Eye (tissue), 1 donor: ENCODE measurements at regions not wholly inside any gene's neighbourhood (a gene's known extent, or its start where the extent isn't known, plus 50 kb on each side); places are given as distances from the start of the nearest gene placed in this dataset.

Experiments
- DNase-seq: peaks from one replicate; pipeline ENCODE4 v3.0.0-alpha.2; 2015

- no peak for DNase-seq
Observed at GRCh38 chr2:238963161-238963970, 115.5 kb downstream of the TWIST2 start.

- no peak for DNase-seq
Observed at GRCh38 chr2:238963971-238964328, 116.1 kb downstream of the TWIST2 start.

- DNase-seq, result no peak
Observed at GRCh38 chr2:238964544-238965067, 116.7 kb downstream of the TWIST2 start.

GRCh38 chr2:238965371-238966071, 117.6 kb downstream of the TWIST2 start:
- DNase-seq, result no peak

DNA sequence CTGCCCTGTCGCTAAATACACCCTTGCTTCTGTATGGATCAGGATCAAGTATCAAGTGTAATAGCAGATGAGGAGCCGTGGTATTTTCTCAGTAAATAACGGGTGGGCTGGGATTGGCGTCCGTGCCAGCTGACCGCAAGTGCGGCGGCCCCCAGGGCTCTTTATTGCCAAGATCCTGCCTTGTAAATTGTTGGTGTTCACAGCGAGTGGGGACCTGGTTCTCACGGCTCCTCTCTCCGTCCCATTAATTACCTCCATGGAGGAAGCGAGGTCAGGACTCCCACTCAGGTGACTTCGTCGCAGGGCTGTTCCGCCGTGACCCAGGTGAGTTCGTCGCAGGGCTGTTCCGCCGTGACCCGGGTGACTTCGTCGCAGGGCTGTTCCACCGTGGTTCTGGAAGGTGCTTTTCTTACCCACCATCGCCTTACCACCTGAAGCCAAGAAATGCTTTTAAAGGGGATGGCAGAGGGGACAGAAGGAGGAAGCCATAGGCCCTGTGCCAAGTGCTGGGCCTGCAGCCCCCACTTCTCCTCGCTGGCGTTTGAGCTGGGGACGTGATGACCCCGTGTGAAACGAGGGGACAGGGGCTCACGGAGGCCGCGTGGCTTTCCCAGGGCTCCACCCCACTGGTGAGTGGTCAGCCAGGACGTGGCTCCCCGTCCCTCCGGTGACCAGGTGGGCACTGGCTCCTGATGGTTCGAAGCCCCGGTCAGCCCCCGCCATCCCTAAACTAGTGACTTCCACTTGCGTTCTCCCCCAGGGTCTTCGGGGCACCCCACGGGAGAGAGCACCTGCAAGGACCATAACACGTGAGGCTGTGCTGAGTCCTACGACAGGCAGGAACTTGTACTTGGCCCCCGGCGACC, 118.4 kb downstream of the TWIST2 start:
- DNase-seq, result no peak

DNA sequence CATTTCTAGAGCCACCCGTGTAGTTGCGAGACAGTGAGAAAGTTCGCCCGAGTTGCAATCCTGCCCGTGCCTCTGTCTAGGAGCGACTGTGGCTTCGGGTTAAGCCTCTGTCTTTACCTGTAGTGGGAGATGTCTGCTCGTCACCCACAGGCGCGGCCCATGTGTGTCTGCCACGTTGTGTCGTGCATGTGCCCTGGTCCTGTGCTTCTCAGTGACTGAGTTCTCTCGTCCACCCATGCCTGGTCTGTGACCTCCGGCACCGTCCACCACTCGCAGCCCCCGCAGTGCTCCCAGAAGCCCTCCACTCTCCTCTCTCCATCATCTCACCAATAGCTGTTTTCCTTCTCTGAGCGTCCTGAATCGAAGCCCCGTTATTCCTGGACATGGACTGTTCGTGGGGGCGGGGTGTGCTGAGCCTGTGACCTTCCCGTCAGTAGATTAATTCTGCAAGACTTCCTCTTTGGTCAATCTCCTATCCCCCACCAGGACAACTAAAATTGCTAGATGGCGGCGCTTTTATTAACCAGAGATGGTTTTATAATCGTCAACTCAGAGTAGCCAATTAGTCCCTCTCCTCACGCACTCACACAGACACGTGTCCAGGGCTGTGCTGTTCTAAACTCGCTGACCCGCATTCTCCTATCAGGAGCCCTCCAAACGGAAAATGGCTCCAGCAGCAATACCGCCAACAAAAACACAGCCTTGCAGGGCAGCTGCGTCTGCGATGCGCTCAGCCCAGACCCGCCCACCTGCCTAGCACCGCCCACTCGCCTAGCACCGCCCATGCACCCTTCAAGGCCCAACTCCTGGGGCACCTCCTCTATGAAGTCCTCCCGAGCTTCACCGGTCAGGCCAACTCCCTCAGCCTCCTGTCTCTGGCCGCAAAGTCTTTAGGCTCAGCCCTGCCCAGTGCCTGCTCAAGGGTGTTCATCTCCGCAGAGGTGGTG, 119.4 kb downstream of the TWIST2 start:
- no peak for DNase-seq

GRCh38 chr2:238967978-238968360, 120.1 kb downstream of the TWIST2 start:
- DNase-seq, result no peak

- no peak for DNase-seq
Observed at GRCh38 chr2:238968616-238969384, 120.9 kb downstream of the TWIST2 start.

DNA sequence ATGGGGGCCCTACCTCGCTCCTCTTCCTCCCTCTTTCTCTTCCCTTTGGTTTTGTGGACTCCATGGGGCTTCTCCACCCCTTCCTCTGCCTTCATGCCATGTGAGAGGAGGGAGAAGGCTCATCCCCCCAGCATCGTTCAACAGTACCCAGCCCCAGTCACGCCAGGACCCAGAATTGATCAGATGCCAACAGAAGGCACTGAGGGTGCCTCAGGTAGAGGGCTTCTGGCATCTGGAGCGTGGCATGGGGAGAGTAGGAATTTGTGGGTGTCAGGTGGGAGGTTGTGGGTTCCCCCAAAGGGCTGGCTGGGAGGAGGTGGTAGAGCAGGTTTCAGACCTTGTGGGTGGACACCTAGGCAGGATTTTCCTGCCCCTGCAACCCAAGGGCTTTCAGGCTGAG, 122.0 kb downstream of the TWIST2 start:
- no peak for DNase-seq

GRCh38 chr2:238970553-238971081, 122.7 kb downstream of the TWIST2 start:
- DNase-seq, result peak; percentile 84

DNA sequence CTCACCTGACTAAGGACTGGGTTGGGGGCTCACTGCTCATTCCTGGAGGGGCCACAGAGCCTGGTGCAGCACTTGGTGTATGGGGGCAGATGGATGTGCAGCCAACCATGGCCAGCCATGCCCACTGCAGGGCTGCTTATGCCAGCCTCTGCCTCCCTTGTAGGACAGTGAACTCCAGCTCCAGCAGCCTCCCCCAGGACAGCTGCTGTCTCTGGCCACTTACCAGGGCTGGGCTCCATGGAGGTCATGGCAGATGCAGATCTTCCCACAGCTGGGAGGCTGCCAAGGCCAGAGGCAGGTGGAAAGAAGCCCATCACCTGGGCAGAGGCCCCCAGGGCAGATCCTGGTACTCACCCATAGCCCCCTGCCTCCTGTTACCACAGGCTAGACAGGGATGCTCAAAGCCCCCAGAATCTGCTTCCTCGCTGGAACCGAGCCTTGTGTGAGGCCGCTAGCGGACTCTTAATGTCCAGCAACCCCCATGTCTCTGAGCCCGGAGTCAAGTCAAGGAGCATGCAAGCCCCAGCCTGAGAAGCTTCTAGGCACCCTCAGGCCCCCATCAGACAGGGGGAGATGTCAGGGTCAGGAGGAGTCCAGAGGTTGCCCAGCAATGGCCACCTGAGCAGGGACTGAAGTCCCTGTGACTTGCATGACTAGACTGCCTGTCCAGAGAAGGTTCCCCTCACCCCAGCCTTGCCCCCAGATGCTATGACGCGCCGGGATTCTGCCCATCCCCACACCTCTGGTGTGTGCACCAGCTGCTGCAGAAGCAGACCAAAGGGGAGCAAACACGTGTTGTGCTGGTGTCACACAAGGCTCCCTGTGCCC, 123.6 kb downstream of the TWIST2 start:
- no peak for DNase-seq

GRCh38 chr2:238972146-238972445, 124.2 kb downstream of the TWIST2 start:
- DNase-seq, result no peak

GRCh38 chr2:238973038-238973739, 125.3 kb downstream of the TWIST2 start:
- no peak for DNase-seq

DNA sequence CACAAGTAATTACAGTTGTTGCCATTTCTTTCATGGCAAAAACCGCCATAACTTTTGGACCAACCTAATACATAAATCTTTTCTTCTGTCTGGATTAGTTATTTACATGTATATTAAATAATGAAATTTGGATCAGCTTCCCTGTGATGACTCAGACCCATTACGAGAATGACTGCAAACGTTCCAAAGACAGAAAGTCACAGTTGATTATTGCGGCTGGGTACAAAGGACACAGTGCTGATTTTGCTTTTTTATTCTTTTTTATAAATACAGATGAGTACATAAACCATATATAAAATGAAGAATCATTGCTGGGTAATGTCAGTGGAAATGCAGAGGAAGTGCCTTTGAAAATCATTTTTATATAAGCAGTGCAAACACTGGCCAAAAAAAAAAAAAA, 126.2 kb downstream of the TWIST2 start:
- DNase-seq, result no peak

GRCh38 chr2:238974501-238975166, 126.7 kb downstream of the TWIST2 start:
- no peak for DNase-seq

DNA sequence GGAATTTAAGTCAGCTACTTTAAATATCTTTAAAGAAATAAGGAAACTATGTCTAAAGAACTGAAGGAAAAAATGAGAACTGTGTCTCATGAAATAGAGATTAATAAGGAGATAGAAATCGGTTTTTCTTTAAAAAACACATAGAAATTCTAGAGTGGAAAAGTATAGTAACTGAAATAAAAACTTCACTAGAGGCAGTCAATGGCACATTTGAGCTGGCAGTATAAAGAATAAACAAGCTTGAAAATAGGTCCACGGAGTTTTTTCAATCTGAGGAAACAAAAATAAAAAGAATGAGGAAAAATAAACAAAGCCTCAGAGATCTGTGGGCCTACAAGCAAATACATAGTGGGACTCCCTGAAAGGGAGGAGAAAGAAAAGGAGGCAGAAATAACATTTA, 127.5 kb downstream of the TWIST2 start:
- DNase-seq, result no peak

GRCh38 chr2:238978497-238978896, 130.6 kb downstream of the TWIST2 start:
- no peak for DNase-seq

DNA sequence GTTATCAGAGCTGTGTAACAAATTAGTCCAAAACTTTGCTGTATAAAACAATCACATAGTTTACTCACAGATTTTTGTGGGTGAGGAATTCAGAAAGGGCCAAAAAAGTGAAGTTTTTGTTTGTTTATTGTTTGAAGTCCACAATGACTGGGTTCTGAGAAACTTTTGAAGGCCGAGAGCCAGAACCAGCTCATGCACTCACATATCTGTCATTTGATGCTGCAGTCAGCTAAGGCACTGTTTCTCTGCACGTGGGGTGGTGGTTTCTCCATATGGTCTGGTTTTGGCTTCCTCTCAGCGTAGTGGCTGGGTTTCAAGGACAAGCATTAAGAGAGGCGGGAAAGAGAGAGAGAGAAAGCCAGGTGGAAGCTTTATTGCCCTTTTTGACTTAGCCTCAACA, 131.8 kb downstream of the TWIST2 start:
- no peak for DNase-seq
